Mucosa of descending colon (tissue), 3 donors: ENCODE measurements at regions not wholly inside any gene's neighbourhood (a gene's known extent, or its start where the extent isn't known, plus 50 kb on each side); places are given as distances from the start of the nearest gene placed in this dataset.

Experiments
- ATAC-seq: fragments of 200-7000 bp; cut with Tn5 transposase; one replicate; pipeline ENCODE4 v1.9.1; 2020; ENCODE audit warnings: mild to moderate bottlenecking, moderate library complexity
- DNase-seq, 3 donors: peaks; one replicate each; pipeline ENCODE4 v3.0.0-alpha.2; 2020
- H3K36me3 ChIP-seq: fragments of 200-600 bp; one replicate; pipeline ENCODE4 v1.8.0; 2021; ENCODE audit warnings: low read depth, mild to moderate bottlenecking
- H3K4me1 ChIP-seq: fragments of 200-600 bp; one replicate; pipeline ENCODE4 v1.8.0; 2021; ENCODE audit warnings: low read depth, mild to moderate bottlenecking
- H3K4me3 ChIP-seq: fragments of 200-600 bp; one replicate; pipeline ENCODE4 v1.8.0; 2021; ENCODE audit warnings: mild to moderate bottlenecking
- H3K9me3 ChIP-seq: fragments of 200-600 bp; one replicate; pipeline ENCODE4 v1.8.0; 2021; ENCODE audit warnings: mild to moderate bottlenecking
- intact Hi-C, 2 donors: fragments of 100-400 bp; cut with DNase I in 1 of 2; cut with micrococcal nuclease in 1 of 2; formaldehyde crosslinking; loops; one replicate each; pipeline versions ENCODE4 v1.11.0 to v1.11.1; 2022; cut with DNase I, micrococcal nuclease
- TF ChIP-seq, protein P1 (sequence below): fragments of 200-600 bp; IDR thresholded peaks from one replicate; pipeline ENCODE4 v1.8.0; 2022; ENCODE audit warnings: antibody characterized with exemption, mild to moderate bottlenecking
- donor health status: DM: no; HTN: no; CAD: no; lungs with moderate emphysema.
- donor health status: DM: no; HTN: no; CAD: no.
- donor health status: DM: no; HTN: yes; CAD: no.

DNA sequence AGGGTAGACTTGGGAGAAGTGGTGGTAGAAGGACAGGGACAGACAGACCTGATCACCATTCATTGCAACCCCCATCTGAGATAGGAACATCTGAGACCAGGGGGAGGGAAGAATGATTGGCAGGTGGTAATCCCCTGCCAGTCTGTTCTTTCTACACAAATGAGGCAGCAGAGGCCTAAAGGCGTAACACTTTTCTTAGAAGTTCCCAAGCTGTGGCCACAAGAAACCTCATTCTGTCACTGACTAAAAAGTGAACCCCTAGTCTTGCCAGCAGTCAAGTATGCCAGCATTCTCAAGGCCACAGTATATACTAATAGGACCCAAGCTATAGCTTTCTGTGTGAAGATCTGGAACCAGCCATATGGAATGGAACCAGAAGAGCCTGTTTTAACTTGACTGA is 638.0 kb downstream of the KCNT2 start:
- TF ChIP-seq, protein P1, sequence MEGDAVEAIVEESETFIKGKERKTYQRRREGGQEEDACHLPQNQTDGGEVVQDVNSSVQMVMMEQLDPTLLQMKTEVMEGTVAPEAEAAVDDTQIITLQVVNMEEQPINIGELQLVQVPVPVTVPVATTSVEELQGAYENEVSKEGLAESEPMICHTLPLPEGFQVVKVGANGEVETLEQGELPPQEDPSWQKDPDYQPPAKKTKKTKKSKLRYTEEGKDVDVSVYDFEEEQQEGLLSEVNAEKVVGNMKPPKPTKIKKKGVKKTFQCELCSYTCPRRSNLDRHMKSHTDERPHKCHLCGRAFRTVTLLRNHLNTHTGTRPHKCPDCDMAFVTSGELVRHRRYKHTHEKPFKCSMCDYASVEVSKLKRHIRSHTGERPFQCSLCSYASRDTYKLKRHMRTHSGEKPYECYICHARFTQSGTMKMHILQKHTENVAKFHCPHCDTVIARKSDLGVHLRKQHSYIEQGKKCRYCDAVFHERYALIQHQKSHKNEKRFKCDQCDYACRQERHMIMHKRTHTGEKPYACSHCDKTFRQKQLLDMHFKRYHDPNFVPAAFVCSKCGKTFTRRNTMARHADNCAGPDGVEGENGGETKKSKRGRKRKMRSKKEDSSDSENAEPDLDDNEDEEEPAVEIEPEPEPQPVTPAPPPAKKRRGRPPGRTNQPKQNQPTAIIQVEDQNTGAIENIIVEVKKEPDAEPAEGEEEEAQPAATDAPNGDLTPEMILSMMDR: no peak
- no peak overlapping the region for H3K4me3 ChIP-seq
- ATAC-seq (no peak), DNase-seq (no peak)
- no peaks in the 10 kb centered on the region for H3K9me3 ChIP-seq
- no peaks in the 10 kb centered on the region for H3K36me3 ChIP-seq
- intact Hi-C loops: no loop called here
- no peaks in the 10 kb centered on the region for H3K4me1 ChIP-seq

DNA sequence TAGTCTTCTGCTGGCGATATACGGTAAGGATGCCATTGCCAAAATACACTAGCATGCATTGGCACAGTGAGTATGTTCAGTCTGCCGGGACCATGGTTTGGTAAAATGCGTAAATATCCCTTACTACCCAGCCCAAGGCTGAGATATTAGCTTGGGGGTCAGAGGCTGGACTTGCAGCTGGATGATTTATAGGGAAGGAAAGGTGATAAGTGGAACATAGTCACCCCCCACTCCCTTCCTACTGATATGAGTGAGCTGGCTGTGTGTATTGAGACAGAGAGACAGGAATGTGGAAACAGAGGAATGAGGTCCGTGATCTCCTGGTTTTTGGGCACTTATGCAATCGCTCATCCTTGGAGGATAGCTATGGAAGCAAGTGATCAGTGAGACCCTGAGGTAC is 642.8 kb downstream of the KCNT2 start:
- intact Hi-C loops: no loop called here
- TF ChIP-seq, protein P1: no peak
- no peak for ATAC-seq

DNA sequence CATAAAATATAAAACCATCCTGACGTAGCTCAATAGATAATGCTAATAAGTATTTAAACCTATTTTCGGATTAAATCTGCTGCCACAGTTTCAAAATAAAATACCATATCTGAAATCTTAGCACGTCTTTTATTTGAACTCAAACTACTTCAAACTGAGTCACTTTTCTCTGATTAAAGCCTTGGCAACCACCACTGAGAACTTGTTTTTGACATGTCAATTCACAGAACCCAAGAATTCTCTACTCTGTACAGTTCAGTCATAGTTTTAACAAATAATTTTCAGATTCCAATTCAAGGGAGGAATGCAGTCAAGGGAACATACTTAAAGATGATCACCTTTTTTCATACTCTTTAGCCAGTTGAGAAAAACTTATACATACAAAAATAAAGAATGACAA is 643.2 kb downstream of the KCNT2 start:
- Histone ChIP-seq H3K4me1 (no peaks in the 10 kb centered on the region), H3K9me3 (no peaks in the 10 kb centered on the region), H3K4me3 (no peak overlapping the region), H3K36me3 (no peaks in the 10 kb centered on the region)
- ATAC-seq (no peak), DNase-seq (no peak)
- TF ChIP-seq, protein P1: no peak
- intact Hi-C loops: no loop called here

More for the DNA sequence above, 642.8 kb downstream of the KCNT2 start:
- Histone ChIP-seq H3K4me3 (no peak overlapping the region), H3K9me3 (no peaks in the 10 kb centered on the region), H3K4me1 (no peaks in the 10 kb centered on the region), H3K36me3 (no peaks in the 10 kb centered on the region)
- no peak for DNase-seq

DNA sequence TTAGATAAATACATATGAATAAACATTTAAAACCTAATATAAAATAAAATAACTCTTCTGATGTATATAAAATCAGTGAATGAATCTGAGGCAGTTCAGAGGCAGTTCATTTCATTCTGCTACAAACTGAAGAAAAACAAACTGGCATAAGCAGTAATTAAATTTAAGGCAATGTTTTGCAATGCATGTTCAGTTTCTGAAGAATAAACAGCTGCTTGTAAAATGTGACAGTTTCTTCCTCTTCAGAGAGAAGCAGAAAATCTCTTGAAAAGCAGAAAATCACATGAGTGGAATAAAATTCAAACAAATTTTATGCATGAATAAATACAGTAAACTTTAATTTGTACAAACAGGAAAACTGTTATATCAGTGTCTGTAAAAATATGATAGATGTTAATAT is 643.7 kb downstream of the KCNT2 start:
- no peaks in the 10 kb centered on the region for H3K36me3 ChIP-seq
- ATAC-seq: no peak
- no peaks in the 10 kb centered on the region for H3K9me3 ChIP-seq
- intact Hi-C loops: no loop called here
- no peaks in the 10 kb centered on the region for H3K4me1 ChIP-seq
- no peak for DNase-seq
- TF ChIP-seq, protein P1: no peak
- no peak overlapping the region for H3K4me3 ChIP-seq

DNA sequence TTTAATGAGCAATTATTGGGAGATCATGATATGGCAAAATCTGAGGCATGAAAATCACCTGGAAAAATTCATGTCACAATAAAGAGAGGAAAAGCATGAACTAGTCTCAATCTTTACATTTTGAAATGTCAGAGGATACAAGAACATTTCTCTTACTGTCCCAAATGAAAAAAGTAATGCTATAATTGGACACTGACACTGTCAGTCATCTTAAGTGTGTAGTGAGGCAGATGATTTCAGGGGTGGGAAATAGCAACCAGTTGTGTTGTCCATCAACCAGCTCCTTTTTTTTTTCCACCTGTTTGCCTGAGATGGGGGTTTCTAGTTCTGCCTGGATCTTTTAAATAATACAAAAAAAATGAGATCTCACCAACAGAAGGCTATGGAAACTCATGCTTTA is 646.2 kb downstream of the KCNT2 start:
- ATAC-seq (no peak), DNase-seq (no peak)
- TF ChIP-seq, protein P1: no peak
- H3K4me1 ChIP-seq: no peaks in the 10 kb centered on the region
- no peak overlapping the region for H3K4me3 ChIP-seq
- H3K36me3 ChIP-seq: no peaks in the 10 kb centered on the region
- no peaks in the 10 kb centered on the region for H3K9me3 ChIP-seq
- intact Hi-C loops: no loop called here

DNA sequence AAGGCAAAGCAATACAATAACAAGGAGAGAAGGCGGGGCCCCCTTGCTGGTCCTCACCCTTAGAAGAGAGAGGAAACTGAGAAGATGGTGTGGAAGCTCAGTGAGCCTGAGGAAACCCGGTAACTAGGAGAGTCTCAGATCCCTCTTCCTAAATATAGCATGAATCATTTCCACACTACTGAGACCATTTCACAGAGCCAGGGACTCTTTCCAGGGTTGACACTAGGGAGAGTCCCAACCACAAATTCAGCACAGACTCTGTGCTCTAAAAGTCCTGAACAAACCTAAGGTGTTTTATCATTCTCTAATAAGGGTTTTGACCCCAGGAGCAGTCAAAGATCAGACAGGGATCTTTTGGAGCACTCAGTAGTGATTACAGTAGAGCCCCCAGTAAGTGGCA is 647.7 kb downstream of the KCNT2 start:
- intact Hi-C loops: no loop called here
- DNase-seq (no peak), ATAC-seq (no peak)
- Histone ChIP-seq H3K36me3 (no peaks in the 10 kb centered on the region), H3K9me3 (no peaks in the 10 kb centered on the region), H3K4me1 (no peaks in the 10 kb centered on the region), H3K4me3 (no peak overlapping the region)
- TF ChIP-seq, protein P1: no peak
